Calu3 (cell line): ENCODE measurements at regions not wholly inside any gene's neighbourhood (a gene's known extent, or its start where the extent isn't known, plus 50 kb on each side); places are given as distances from the start of the nearest gene placed in this dataset.
"Not testable (repeated sequence)": the region's sequence is repeated elsewhere in the genome, so short reads cannot be mapped to it uniquely, and the experiment has no call there.

Experiments used
- BruUV-seq: library from RNA; stranded (reverse); fragments of 400-500 nt; replicated peaks from 2 replicates; lab custom pipeline; 2021; lab: Mats Ljungman, UMichigan
- CTCF ChIA-PET: fragments of 300-600 bp; sonication (Branson Sonifier 250); formaldehyde crosslinking; loops from one replicate; lab custom pipeline; 2022; ENCODE audit warnings: antibody characterized with exemption; lab: Charles Lee
- DNase-seq: peaks from one replicate; pipeline ENCODE4 v3.0.0; 2022
- H3K27ac Mint-ChIP-seq: one replicate; pipeline ENCODE4 v1.8.0; 2022; ENCODE audit warnings: mixed read lengths; ENCODE audit not compliant: unreplicated experiment
- H3K27me3 Mint-ChIP-seq: one replicate; pipeline ENCODE4 v1.8.0; 2022; ENCODE audit warnings: mixed read lengths; ENCODE audit not compliant: unreplicated experiment
- H3K36me3 Mint-ChIP-seq: one replicate; pipeline ENCODE4 v1.8.0; 2022; ENCODE audit warnings: mild to moderate bottlenecking, moderate library complexity, mixed read lengths; ENCODE audit not compliant: insufficient read depth, unreplicated experiment
- H3K4me1 Mint-ChIP-seq: one replicate; pipeline ENCODE4 v1.8.0; 2022; ENCODE audit warnings: mild to moderate bottlenecking, low read depth, mixed read lengths; ENCODE audit not compliant: unreplicated experiment
- H3K4me3 Mint-ChIP-seq: one replicate; pipeline ENCODE4 v1.8.0; 2022; ENCODE audit warnings: mild to moderate bottlenecking, low read depth, moderate library complexity, mixed read lengths; ENCODE audit not compliant: unreplicated experiment
- H3K9me3 Mint-ChIP-seq: one replicate; pipeline ENCODE4 v1.8.0; 2022; ENCODE audit warnings: low read depth, mixed read lengths; ENCODE audit not compliant: unreplicated experiment
- CTCF ChIP-seq: fragments of 200-600 bp; IDR thresholded peaks from one replicate; pipeline ENCODE4 v1.8.0; 2022; ENCODE audit warnings: antibody characterized with exemption; ENCODE audit not compliant: unreplicated experiment
- intact Hi-C: fragments of 100-400 bp; cut with micrococcal nuclease; formaldehyde crosslinking; loops from one replicate; pipeline ENCODE4 v1.10.0; 2022; ENCODE audit not compliant: unreplicated experiment

- no peak for DNase-seq
- Mint-ChIP-seq H3K4me1 (peaks cover 2% of the 10 kb centered on the region), H3K9me3 (no peaks in the 10 kb centered on the region), H3K27ac (no peak overlapping the region), H3K36me3 (no peaks in the 10 kb centered on the region), H3K4me3 (no peak overlapping the region), H3K27me3 (no peaks in the 10 kb centered on the region)
- BruUV-seq, result no TSS peak
- no peak for TF ChIP-seq CTCF
- CTCF ChIA-PET, result no interaction called here
- intact Hi-C loops, result no loop called here
Measured at GRCh38 chr5:87581661-87582060, 168.9 kb upstream of the CCNH start.

- Mint-ChIP-seq H3K4me3 (no peak overlapping the region), H3K4me1 (peaks cover 7% of the 10 kb centered on the region)
- BruUV-seq, result no TSS peak
Measured at GRCh38 chr5:87579678-87580077, 166.9 kb upstream of the CCNH start.

DNA sequence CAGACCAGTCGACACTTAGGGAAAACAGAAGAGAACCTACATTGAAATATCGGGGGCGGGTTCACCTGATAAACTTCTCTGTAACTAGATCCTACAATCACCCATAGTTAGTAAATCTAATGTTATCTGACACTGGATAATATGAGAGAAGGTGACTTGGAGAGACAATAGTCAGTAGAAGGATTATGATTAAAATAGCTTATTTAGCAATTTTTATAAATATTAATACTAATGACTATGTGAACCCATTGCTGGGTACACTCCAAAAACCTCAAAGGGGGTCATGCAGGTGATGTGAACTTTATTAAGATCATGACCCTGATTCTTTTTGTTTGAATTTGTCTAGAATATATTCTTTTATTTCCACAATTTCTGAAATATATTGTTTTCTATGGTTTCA, 164.1 kb upstream of the CCNH start:
- CTCF ChIA-PET, result no interaction called here
- H3K9me3 Mint-ChIP-seq, result no peaks in the 10 kb centered on the region
- no peak overlapping the region for H3K4me3 Mint-ChIP-seq
- no peak for DNase-seq
- H3K36me3 Mint-ChIP-seq, result no peaks in the 10 kb centered on the region
- no peaks in the 10 kb centered on the region for H3K27me3 Mint-ChIP-seq
- intact Hi-C loops, result no loop called here
- no TSS peak for BruUV-seq
- peaks cover 7% of the 10 kb centered on the region for H3K4me1 Mint-ChIP-seq
- H3K27ac Mint-ChIP-seq, result no peak overlapping the region
- no peak for TF ChIP-seq CTCF

More at GRCh38 chr5:87579678-87580077, 166.9 kb upstream of the CCNH start:
- intact Hi-C loops, result no loop called here
- no peak for DNase-seq
- H3K27ac Mint-ChIP-seq, result no peak overlapping the region
- no peaks in the 10 kb centered on the region for H3K27me3 Mint-ChIP-seq
- no peaks in the 10 kb centered on the region for H3K36me3 Mint-ChIP-seq
- no peaks in the 10 kb centered on the region for H3K9me3 Mint-ChIP-seq
- TF ChIP-seq CTCF, result no peak
- CTCF ChIA-PET, result no interaction called here

GRCh38 chr5:87576306-87576705, 163.6 kb upstream of the CCNH start:
- H3K27me3 Mint-ChIP-seq, CTCF ChIA-PET, H3K4me3 Mint-ChIP-seq, intact Hi-C loops, H3K9me3 Mint-ChIP-seq, H3K27ac Mint-ChIP-seq, H3K36me3 Mint-ChIP-seq, BruUV-seq, H3K4me1 Mint-ChIP-seq: not testable (repeated sequence)
- DNase-seq, result peak; percentile 25

DNA sequence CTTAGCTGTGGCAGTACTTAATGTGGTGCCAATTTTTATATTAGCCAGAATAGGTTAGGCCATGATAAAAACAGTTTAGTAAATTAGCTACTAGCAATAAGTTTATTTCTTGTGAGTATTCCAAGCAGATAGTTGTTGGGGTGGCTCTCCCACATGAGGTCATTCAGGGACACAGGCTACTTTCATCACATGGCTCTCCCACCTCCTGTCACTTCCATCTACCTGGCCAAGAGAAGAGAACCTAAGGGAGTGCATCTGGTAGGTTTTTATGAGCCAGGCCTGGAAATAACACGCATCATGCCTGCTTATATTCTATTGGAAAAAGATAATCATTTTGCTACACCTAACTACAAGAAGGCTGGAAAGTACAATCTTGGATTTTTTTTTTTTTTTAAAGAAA, 161.4 kb upstream of the CCNH start:
- peaks cover 7% of the 10 kb centered on the region for H3K4me1 Mint-ChIP-seq
- no peak overlapping the region for H3K27ac Mint-ChIP-seq
- H3K36me3 Mint-ChIP-seq, result no peaks in the 10 kb centered on the region
- no peaks in the 10 kb centered on the region for H3K27me3 Mint-ChIP-seq
- DNase-seq, result no peak
- CTCF ChIA-PET, result no interaction called here
- no peak for TF ChIP-seq CTCF
- no peaks in the 10 kb centered on the region for H3K9me3 Mint-ChIP-seq
- intact Hi-C loops, result no loop called here
- H3K4me3 Mint-ChIP-seq, result no peak overlapping the region
- BruUV-seq, result no TSS peak
